Parathyroid adenoma (tissue), 2 donors: ENCODE measurements at regions not wholly inside any gene's neighbourhood (a gene's known extent, or its start where the extent isn't known, plus 50 kb on each side); places are given as distances from the start of the nearest gene placed in this dataset.

Experiments
- H2AFZ ChIP-seq: fragments of 300-600 bp; sonication (generic); one replicate; pipeline ENCODE4 v1.7.0; 2017; ENCODE audit warnings: antibody characterized with exemption, mild to moderate bottlenecking
- H3K27ac ChIP-seq: fragments of 300-600 bp; sonication (generic); one replicate; pipeline ENCODE4 v1.7.0; 2017
- H3K27me3 ChIP-seq: fragments of 300-600 bp; sonication (generic); one replicate; pipeline ENCODE4 v1.7.0; 2017; ENCODE audit warnings: low read length; ENCODE audit not compliant: control insufficient read depth, insufficient read depth
- H3K36me3 ChIP-seq: fragments of 300-600 bp; sonication (generic); one replicate; pipeline ENCODE4 v1.7.0; 2017; ENCODE audit warnings: low read length; ENCODE audit not compliant: control insufficient read depth, insufficient read depth
- H3K4me1 ChIP-seq: fragments of 300-600 bp; sonication (generic); one replicate; pipeline ENCODE4 v1.7.0; 2017; ENCODE audit warnings: control low read depth
- H3K4me2 ChIP-seq: fragments of 300-600 bp; sonication (generic); one replicate; pipeline ENCODE4 v1.7.0; 2017; ENCODE audit warnings: low read length
- H3K4me3 ChIP-seq: fragments of 300-600 bp; sonication (generic); one replicate; pipeline ENCODE4 v1.7.0; 2017; ENCODE audit warnings: low read depth, low read length
- H3K79me2 ChIP-seq: fragments of 300-600 bp; sonication (generic); one replicate; pipeline ENCODE4 v1.7.0; 2017; ENCODE audit warnings: control low read depth
- H3K9ac ChIP-seq: fragments of 300-600 bp; sonication (generic); one replicate; pipeline ENCODE4 v1.7.0; 2017; ENCODE audit warnings: mild to moderate bottlenecking
- H3K9me3 ChIP-seq: fragments of 300-600 bp; sonication (generic); one replicate; pipeline ENCODE4 v1.7.0; 2017; ENCODE audit warnings: low read length; ENCODE audit not compliant: control insufficient read depth
- TF ChIP-seq, protein P1 (sequence below): fragments of 300-600 bp; sonication (generic); IDR thresholded peaks from one replicate; pipeline ENCODE4 v1.7.0; 2017; ENCODE audit warnings: antibody characterized with exemption, mild to moderate bottlenecking
- donor health status: primary hyperparathyroidism.

DNA sequence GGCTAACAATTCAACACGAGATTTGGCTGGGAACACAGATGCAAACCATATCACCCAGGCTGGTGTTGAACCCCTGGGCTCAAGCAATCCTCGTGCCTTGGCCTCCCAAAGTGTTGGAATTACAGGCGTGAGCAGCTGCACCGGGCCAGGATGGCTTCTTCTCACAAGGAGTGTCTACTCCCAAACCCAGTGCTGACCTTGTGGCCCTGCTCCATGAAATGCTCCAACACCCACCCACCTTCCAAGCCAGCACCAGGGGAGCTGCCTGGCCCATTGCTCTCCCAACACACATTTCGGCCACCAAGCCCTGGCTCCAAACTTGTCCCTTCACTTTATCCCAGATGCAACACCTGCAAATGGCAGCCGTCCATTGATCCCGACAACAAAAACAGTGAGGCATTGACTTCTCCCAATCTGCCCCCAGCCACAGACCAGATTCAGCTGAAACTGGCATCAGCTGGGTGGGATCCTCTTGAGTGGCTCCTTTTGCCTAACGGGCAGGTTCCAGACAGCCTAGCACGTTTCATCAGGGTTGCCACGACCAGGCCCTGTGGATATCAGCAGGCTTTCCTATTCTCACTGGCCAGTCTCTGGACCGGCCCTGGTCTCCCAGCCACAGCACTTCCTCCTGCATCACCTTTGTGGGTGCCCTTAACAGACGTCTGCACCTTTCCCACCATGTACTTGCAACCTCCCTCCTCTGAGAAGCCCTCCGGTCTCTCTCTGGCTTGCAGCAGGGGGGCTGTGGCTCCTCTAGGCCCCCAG lies 105.7 kb upstream of the CARD11 start:
- TF ChIP-seq, protein P1, sequence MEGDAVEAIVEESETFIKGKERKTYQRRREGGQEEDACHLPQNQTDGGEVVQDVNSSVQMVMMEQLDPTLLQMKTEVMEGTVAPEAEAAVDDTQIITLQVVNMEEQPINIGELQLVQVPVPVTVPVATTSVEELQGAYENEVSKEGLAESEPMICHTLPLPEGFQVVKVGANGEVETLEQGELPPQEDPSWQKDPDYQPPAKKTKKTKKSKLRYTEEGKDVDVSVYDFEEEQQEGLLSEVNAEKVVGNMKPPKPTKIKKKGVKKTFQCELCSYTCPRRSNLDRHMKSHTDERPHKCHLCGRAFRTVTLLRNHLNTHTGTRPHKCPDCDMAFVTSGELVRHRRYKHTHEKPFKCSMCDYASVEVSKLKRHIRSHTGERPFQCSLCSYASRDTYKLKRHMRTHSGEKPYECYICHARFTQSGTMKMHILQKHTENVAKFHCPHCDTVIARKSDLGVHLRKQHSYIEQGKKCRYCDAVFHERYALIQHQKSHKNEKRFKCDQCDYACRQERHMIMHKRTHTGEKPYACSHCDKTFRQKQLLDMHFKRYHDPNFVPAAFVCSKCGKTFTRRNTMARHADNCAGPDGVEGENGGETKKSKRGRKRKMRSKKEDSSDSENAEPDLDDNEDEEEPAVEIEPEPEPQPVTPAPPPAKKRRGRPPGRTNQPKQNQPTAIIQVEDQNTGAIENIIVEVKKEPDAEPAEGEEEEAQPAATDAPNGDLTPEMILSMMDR: no peak
- no peak overlapping the region for H2AFZ ChIP-seq
- no peaks in the 10 kb centered on the region for H3K27me3 ChIP-seq
- no peak overlapping the region for H3K4me2 ChIP-seq
- no peaks in the 10 kb centered on the region for H3K9me3 ChIP-seq
- no peaks in the 10 kb centered on the region for H3K36me3 ChIP-seq
- no peak overlapping the region for H3K9ac ChIP-seq
- no peak overlapping the region for H3K27ac ChIP-seq
- H3K79me2 ChIP-seq: no peaks in the 10 kb centered on the region
- no peaks in the 10 kb centered on the region for H3K4me1 ChIP-seq
- no peak overlapping the region for H3K4me3 ChIP-seq

DNA sequence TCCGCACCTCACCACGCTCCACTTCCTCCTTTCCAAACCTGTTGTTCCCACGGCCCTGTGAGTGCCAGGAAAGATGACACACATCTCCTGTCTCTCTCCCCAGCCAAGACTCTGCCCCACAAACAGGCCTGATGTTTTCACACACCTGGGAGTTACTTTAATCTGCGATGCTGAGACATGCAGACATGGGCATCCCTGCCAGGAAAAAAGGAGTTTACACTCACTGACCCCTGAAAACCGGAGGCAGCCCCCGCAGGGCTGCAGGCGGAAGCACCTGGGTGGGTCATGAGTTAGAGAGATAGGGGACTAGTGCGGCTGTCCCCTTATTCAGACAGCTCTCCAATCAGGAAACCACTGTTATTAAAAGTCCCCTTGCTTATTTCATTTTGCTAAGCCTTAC lies 106.4 kb upstream of the CARD11 start:
- Histone ChIP-seq H2AFZ (no peak overlapping the region), H3K27ac (no peak overlapping the region), H3K36me3 (no peaks in the 10 kb centered on the region)

DNA sequence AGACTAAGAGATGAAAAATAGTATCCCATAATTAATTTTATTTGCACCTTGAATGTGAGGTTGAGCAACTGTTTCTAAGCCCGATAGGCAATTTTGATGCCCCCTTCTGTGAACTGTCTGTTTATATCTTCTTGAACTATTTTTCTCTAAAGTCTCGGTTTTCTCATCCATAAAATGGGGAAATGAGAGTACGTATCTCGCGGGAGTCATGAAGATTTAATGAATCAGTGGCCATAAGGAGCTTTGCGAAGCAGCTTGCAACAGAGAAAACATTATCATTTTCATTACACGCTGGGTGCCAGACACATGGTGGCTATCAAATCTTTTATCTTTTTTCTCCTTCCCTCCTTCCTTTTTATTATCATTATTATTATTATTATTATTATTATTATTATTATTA lies 108.1 kb upstream of the CARD11 start:
- no peak overlapping the region for H3K4me3 ChIP-seq
- no peaks in the 10 kb centered on the region for H3K27me3 ChIP-seq
- no peak overlapping the region for H3K9ac ChIP-seq
- H3K79me2 ChIP-seq: no peaks in the 10 kb centered on the region
- TF ChIP-seq, protein P1: no peak
- no peaks in the 10 kb centered on the region for H3K4me1 ChIP-seq
- H3K9me3 ChIP-seq: no peaks in the 10 kb centered on the region
- H2AFZ ChIP-seq: no peak overlapping the region
- no peak overlapping the region for H3K4me2 ChIP-seq
- no peak overlapping the region for H3K27ac ChIP-seq
- H3K36me3 ChIP-seq: no peaks in the 10 kb centered on the region

More for the DNA sequence above, 106.4 kb upstream of the CARD11 start:
- H3K9ac ChIP-seq: no peak overlapping the region
- no peak overlapping the region for H3K4me2 ChIP-seq
- H3K4me3 ChIP-seq: no peak overlapping the region
- H3K4me1 ChIP-seq: no peaks in the 10 kb centered on the region
- H3K79me2 ChIP-seq: no peaks in the 10 kb centered on the region
- no peaks in the 10 kb centered on the region for H3K9me3 ChIP-seq
- TF ChIP-seq, protein P1: no peak
- H3K27me3 ChIP-seq: no peaks in the 10 kb centered on the region

DNA sequence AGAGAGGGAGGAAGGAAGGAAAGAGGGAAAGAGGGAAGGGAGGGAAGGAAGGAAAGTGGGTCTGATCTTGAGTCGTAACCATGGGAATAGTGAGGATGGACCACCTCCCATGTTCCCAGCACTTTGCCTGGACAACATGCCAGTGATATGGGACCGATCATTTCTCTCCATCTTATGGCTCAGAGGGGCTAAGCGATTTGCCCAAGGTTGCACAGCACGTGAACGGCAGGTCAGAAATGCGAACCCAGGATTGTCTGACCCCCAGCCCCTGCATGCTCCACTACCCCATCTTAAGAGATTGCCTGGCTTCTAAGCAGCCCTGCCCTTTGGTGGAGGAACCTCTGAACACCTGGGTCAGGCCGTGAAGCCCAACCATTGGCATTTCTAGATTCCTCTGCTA lies 109.0 kb upstream of the CARD11 start:
- Histone ChIP-seq H3K4me2 (no peak overlapping the region), H3K4me1 (no peaks in the 10 kb centered on the region), H3K9me3 (no peaks in the 10 kb centered on the region), H3K27ac (no peak overlapping the region), H3K36me3 (no peaks in the 10 kb centered on the region), H3K9ac (no peak overlapping the region), H3K27me3 (no peaks in the 10 kb centered on the region), H2AFZ (no peak overlapping the region), H3K4me3 (no peak overlapping the region), H3K79me2 (no peaks in the 10 kb centered on the region)
- TF ChIP-seq, protein P1: no peak

DNA sequence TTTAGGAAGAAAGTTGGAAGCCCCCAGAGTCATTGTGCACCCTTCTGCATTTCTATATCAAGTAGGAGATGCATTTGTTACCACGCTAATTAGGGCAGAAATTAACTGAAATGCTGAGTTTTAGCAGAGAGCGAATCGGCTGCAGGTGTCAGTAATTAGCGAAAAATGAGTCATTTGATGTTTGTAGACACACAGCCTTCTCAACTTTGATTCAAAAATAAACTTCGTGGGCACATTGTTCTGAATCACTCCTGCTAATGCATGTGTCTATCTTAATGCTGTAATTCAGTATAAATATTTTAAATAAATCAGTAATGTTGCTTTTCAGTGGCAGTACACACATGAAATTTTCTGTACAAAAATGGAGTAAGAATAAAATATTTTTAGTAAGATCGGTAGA lies 109.5 kb upstream of the CARD11 start:
- Histone ChIP-seq H3K27me3 (no peaks in the 10 kb centered on the region), H3K9ac (no peak overlapping the region), H2AFZ (no peak overlapping the region), H3K36me3 (no peaks in the 10 kb centered on the region), H3K4me2 (no peak overlapping the region), H3K27ac (no peak overlapping the region), H3K4me1 (no peaks in the 10 kb centered on the region), H3K4me3 (no peak overlapping the region), H3K79me2 (no peaks in the 10 kb centered on the region), H3K9me3 (no peaks in the 10 kb centered on the region)
- TF ChIP-seq, protein P1: no peak
